AG09309 (cell line): ENCODE measurements at regions not wholly inside any gene's neighbourhood (a gene's known extent, or its start where the extent isn't known, plus 50 kb on each side); places are given as distances from the start of the nearest gene placed in this dataset.

Experiments used
- DNase-seq: peaks from one replicate; pipeline ENCODE4 v3.0.0-alpha.2; 2010; ENCODE audit warnings: low read depth
- H3K4me3 ChIP-seq: 2 replicates; pipeline ENCODE4 v1.5.1; 2011; ENCODE audit warnings: mild to moderate bottlenecking, low read depth, low read length, moderate library complexity; ENCODE audit not compliant: control insufficient read depth
- CTCF ChIP-seq: IDR thresholded peaks from 2 replicates; pipeline ENCODE4 v1.5.1; 2011; ENCODE audit warnings: mild to moderate bottlenecking, low read depth, low read length, inconsistent platforms; ENCODE audit not compliant: insufficient read depth, control insufficient read depth; ENCODE audit errors: missing control alignments

- no peak for DNase-seq
- H3K4me3 ChIP-seq: no peak overlapping the region
- TF ChIP-seq CTCF: no peak
Measured at GRCh38 chr20:59459586-59459985, 144.8 kb upstream of the PHACTR3 start.

GRCh38 chr20:59460352-59460751 lies 144.0 kb upstream of the PHACTR3 start:
- no peak overlapping the region for H3K4me3 ChIP-seq
- no peak for DNase-seq
- no peak for TF ChIP-seq CTCF

- TF ChIP-seq CTCF: no peak
- no peak for DNase-seq
- H3K4me3 ChIP-seq: no peak overlapping the region
Measured at GRCh38 chr20:59461526-59461925, 142.8 kb upstream of the PHACTR3 start.

GRCh38 chr20:59462249-59462648 lies 142.1 kb upstream of the PHACTR3 start:
- TF ChIP-seq CTCF: no peak
- no peak overlapping the region for H3K4me3 ChIP-seq
- DNase-seq: no peak

- H3K4me3 ChIP-seq: no peak overlapping the region
- TF ChIP-seq CTCF: no peak
- DNase-seq: no peak
Measured at GRCh38 chr20:59463541-59463940, 140.8 kb upstream of the PHACTR3 start.

GRCh38 chr20:59466107-59466815 lies 138.1 kb upstream of the PHACTR3 start:
- H3K4me3 ChIP-seq: no peak overlapping the region
- TF ChIP-seq CTCF: no peak
- no peak for DNase-seq
